ENCODE measurements at regions not wholly inside any gene's neighbourhood (a gene's known extent, or its start where the extent isn't known, plus 50 kb on each side); places are given as distances from the start of the nearest gene placed in this dataset.
"Not testable (repeated sequence)": the region's sequence is repeated elsewhere in the genome, so short reads cannot be mapped to it uniquely, and the experiment has no call there.

DNA sequence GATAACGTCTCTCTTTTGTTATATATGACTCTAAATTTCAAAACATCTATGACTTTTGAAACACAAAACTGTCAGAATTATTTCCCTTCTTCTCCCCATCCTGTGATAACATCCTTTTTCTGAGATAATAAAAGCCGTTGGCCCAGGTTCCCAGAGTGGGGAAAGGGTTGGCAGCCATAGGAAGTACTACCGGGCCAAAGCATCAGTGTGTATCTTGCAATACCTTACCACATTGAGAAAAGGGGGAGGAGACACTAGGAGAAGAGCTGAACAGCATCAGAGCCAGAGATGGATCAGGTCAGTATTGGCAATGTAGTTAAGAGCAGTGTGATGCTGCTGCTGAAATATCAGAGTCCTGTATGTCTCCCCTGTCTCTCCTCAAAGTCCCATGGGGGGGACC is 210.0 kb upstream of the PROK2 start:
- Histone ChIP-seq H3K36me3 (ENCODE audit: insufficient read depth, low read depth, low read length) (no peaks in the 10 kb centered on the region), H3K4me1 (ENCODE audit: insufficient read depth, low read length) (no peaks in the 10 kb centered on the region), H3K4me3 (ENCODE audit: low read length) (no peak overlapping the region), H3K27ac (ENCODE audit: low read length) (no peak overlapping the region), H3K9me3 (ENCODE audit: insufficient read depth, low read depth, low read length) (no peaks in the 10 kb centered on the region), H3K27me3 (ENCODE audit: insufficient read depth, low read length) (no peaks in the 10 kb centered on the region), H3K9ac (ENCODE audit: low read depth, low read length) (no peak overlapping the region)

DNA sequence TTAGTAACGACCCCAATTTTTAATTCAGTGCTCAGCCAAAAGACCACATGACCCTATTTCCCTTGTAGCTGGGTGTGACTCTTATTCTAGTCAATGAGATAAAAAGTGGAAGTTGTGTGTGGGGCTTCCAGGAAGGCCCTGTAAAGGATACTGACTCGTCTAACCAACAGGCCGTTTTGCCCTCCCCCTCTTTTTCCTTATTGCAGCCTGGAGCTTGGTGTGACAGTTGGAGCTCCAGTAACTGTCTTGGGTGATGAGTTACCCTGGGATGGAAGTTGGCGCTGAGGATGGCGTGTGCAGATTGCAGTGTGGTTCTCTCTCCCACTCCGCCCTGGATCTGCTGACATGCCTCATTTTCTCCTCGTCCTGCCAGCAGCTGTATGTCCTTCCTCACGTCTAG is 209.3 kb upstream of the PROK2 start:
- Histone ChIP-seq H3K27me3 (ENCODE audit: insufficient read depth, low read length) (no peaks in the 10 kb centered on the region), H3K4me3 (ENCODE audit: low read length) (no peak overlapping the region), H3K4me1 (ENCODE audit: insufficient read depth, low read length) (no peaks in the 10 kb centered on the region), H3K36me3 (ENCODE audit: insufficient read depth, low read depth, low read length) (no peaks in the 10 kb centered on the region), H3K27ac (ENCODE audit: low read length) (no peak overlapping the region), H3K9me3 (ENCODE audit: insufficient read depth, low read depth, low read length) (no peaks in the 10 kb centered on the region), H3K9ac (ENCODE audit: low read depth, low read length) (no peak overlapping the region)

DNA sequence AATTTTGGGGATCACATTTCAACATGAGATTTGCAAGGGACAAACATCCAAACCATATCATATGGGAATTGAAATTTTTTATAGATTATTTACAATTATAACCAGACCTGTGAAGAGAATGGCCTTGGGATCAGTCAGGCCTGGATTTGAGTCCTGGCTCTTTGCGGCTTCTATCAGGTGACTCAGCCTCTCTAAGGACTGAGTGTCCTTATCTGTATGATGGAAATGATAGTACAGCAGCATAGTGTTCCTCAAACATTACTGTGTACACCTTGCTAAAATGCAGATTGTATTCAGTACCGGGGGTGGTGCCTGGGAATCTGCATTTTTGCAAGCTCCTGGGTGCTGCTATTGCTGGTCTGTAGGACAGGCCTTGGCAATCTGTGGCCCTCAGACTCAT is 206.7 kb upstream of the PROK2 start:
- Histone ChIP-seq H3K27ac (ENCODE audit: low read length) (no peak overlapping the region), H3K36me3 (ENCODE audit: insufficient read depth, low read depth, low read length) (no peaks in the 10 kb centered on the region), H3K4me1 (ENCODE audit: insufficient read depth, low read length) (no peaks in the 10 kb centered on the region), H3K4me3 (ENCODE audit: low read length) (no peak overlapping the region), H3K27me3 (ENCODE audit: insufficient read depth, low read length) (no peaks in the 10 kb centered on the region), H3K9me3 (ENCODE audit: insufficient read depth, low read depth, low read length) (no peaks in the 10 kb centered on the region), H3K9ac (ENCODE audit: low read depth, low read length) (no peak overlapping the region)

DNA sequence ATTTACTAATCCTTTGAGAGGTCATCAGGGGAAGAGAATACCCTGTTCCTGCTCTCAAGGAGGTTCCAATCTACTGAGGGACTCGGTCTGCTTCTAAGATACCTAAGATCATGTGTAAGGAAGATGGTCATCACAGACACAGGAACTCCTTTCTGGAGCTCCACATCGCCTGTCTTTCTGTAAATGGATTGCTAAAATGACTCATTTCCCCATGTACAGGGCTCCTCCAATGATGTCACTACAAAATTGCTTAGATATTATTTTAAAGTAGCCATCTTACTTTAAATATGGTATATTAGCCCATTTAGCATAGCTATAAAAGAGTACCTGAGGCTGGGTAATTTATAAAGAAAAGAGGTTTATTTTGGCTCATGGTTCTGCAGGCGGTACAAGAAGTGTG is 206.1 kb upstream of the PROK2 start:
- Histone ChIP-seq H3K36me3 (ENCODE audit: insufficient read depth, low read depth, low read length) (no peaks in the 10 kb centered on the region), H3K9ac (ENCODE audit: low read depth, low read length) (no peak overlapping the region), H3K27ac (ENCODE audit: low read length) (no peak overlapping the region), H3K27me3 (ENCODE audit: insufficient read depth, low read length) (no peaks in the 10 kb centered on the region), H3K4me1 (ENCODE audit: insufficient read depth, low read length) (no peaks in the 10 kb centered on the region), H3K4me3 (ENCODE audit: low read length) (no peak overlapping the region), H3K9me3 (ENCODE audit: insufficient read depth, low read depth, low read length) (no peaks in the 10 kb centered on the region)

DNA sequence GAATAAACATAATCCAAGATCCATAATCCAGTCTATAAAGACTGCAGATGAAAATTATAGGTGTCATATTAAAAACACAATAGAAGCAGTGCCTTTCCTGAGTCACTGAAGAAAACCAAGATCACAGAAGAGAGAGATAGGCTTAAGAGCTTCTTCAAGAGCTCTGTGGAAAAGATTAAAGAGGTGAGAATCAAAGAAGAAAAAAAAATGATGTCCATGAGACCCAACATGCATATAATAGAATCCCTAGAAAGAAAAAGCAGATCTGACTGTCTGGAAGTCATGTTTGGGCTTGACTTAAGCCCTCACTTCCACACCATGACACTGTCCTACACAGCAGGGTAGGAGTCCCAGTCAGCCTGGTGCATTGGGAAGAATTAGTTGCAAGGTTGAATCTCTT is 205.6 kb upstream of the PROK2 start:
- Histone ChIP-seq H3K9ac (ENCODE audit: low read depth, low read length) (no peak overlapping the region), H3K27ac (ENCODE audit: low read length) (no peak overlapping the region), H3K9me3 (ENCODE audit: insufficient read depth, low read depth, low read length) (no peaks in the 10 kb centered on the region), H3K4me1 (ENCODE audit: insufficient read depth, low read length) (no peaks in the 10 kb centered on the region), H3K27me3 (ENCODE audit: insufficient read depth, low read length) (no peaks in the 10 kb centered on the region), H3K4me3 (ENCODE audit: low read length) (no peak overlapping the region), H3K36me3 (ENCODE audit: insufficient read depth, low read depth, low read length) (no peaks in the 10 kb centered on the region)

DNA sequence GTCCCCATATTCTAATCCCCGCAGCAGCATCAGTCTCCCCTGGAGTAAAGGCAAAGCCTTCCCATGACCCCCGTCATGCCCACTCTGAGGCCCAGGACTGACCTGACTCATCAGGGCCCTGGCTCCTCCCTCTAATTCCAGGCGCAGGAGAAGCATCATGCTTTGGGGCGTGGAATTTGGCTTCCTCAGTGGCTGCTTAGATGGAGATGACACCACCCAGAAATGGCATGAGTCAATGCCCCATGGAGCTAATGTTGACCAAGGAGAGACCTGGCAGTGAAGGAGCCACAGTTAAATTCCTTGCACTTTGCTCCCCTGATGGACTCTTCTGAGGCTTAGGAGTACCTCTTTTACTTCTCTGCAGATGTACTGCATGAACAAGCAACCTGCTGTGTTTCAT is 204.2 kb upstream of the PROK2 start:
- Histone ChIP-seq H3K36me3 (ENCODE audit: insufficient read depth, low read depth, low read length) (no peaks in the 10 kb centered on the region), H3K9ac (ENCODE audit: low read depth, low read length) (no peak overlapping the region)

DNA sequence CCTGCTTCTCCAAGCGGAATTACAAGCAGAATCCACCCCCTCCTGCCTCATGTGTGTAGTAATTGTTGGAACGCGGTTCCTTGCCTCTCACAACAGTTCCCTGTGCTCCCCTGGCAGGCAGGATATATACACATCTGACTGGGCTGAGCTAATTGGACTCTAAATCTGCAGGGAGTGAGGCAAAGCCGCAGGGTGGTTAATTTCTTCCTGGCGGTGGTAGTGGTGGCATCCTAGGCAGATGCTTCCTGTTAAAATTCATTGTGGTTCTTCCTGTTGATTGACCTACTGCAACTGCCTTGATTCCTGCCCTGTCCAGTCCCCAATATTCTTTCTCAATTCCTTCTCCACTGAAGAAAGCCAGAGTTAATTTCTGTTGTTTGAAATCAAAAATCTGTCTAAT is 202.9 kb upstream of the PROK2 start:
- Histone ChIP-seq H3K9me3 (ENCODE audit: insufficient read depth, low read depth, low read length) (no peaks in the 10 kb centered on the region), H3K27me3 (ENCODE audit: insufficient read depth, low read length) (no peaks in the 10 kb centered on the region), H3K4me3 (ENCODE audit: low read length) (no peak overlapping the region), H3K4me1 (ENCODE audit: insufficient read depth, low read length) (no peaks in the 10 kb centered on the region), H3K9ac (ENCODE audit: low read depth, low read length) (no peak overlapping the region), H3K36me3 (ENCODE audit: insufficient read depth, low read depth, low read length) (no peaks in the 10 kb centered on the region), H3K27ac (ENCODE audit: low read length) (no peak overlapping the region)

More for the DNA sequence above, 204.2 kb upstream of the PROK2 start:
- Histone ChIP-seq H3K4me3 (ENCODE audit: low read length) (no peak overlapping the region), H3K27ac (ENCODE audit: low read length) (no peak overlapping the region), H3K4me1 (ENCODE audit: insufficient read depth, low read length) (no peaks in the 10 kb centered on the region), H3K9me3 (ENCODE audit: insufficient read depth, low read depth, low read length) (no peaks in the 10 kb centered on the region), H3K27me3 (ENCODE audit: insufficient read depth, low read length) (no peaks in the 10 kb centered on the region)

DNA sequence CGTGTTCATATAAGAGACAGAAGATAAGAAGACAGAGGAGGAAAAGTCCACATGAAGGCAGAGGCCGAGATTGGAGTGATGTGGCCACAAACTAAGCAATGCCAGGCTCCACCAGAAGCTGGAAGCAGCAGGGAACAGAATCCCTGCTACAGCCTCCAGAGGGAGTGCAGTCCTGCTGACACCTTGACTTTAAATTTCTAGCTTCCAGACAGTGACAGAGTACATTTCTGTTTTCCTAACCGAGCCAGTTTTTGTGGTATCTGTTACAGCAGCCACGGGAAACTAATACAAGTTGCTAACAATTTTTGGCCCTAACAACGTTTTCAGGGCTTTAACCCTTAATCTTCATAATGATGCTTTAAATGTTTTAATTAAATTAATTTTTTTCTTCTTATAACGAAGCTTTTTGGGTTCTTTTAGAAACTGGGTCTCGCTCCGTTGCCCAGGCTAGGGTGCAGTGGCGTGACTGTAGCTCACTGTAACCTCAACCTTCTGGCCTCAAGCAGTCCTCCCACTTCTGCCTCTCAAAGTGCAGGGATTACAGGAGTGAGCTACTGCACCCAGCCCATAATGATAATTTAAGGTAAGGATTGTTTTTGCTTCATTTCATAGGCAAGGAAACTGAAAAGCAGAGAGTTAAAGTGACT is 202.3 kb upstream of the PROK2 start:
- Histone ChIP-seq H3K4me3 (ENCODE audit: low read length) (no peak overlapping the region), H3K27ac (ENCODE audit: low read length) (no peak overlapping the region), H3K27me3 (ENCODE audit: insufficient read depth, low read length) (no peaks in the 10 kb centered on the region), H3K9ac (ENCODE audit: low read depth, low read length) (no peak overlapping the region), H3K4me1 (ENCODE audit: insufficient read depth, low read length) (no peaks in the 10 kb centered on the region), H3K36me3 (ENCODE audit: insufficient read depth, low read depth, low read length) (no peaks in the 10 kb centered on the region), H3K9me3 (ENCODE audit: insufficient read depth, low read depth, low read length) (no peaks in the 10 kb centered on the region)

DNA sequence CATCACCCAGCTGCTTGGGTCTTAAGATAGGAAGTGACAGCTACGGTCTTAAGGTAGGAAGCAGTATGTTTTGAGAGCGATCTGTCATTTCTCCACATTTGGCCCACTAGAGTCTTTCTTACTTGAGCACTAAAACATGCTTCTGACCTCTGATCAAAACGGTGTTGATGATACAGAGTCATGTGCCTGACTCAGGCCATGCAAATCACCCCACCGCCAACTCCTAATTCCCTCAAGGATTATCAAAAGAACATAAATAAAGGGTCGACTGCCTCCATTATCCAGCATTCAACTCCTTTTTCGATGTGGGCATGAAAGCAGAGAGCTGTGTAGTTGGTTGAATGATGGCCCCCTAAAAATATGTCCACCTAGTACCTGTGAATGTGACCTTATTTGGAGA is 201.7 kb upstream of the PROK2 start:
- no peaks in the 10 kb centered on the region for H3K9me3 ChIP-seq (ENCODE audit: insufficient read depth, low read depth, low read length)
- H3K4me1 ChIP-seq (ENCODE audit: insufficient read depth, low read length) = no peaks in the 10 kb centered on the region
- no peaks in the 10 kb centered on the region for H3K27me3 ChIP-seq (ENCODE audit: insufficient read depth, low read length)
- no peaks in the 10 kb centered on the region for H3K36me3 ChIP-seq (ENCODE audit: insufficient read depth, low read depth, low read length)
- H3K27ac ChIP-seq (ENCODE audit: low read length) = no peak overlapping the region
- H3K4me3 ChIP-seq (ENCODE audit: low read length) = no peak overlapping the region
- no peak overlapping the region for H3K9ac ChIP-seq (ENCODE audit: low read depth, low read length)

DNA sequence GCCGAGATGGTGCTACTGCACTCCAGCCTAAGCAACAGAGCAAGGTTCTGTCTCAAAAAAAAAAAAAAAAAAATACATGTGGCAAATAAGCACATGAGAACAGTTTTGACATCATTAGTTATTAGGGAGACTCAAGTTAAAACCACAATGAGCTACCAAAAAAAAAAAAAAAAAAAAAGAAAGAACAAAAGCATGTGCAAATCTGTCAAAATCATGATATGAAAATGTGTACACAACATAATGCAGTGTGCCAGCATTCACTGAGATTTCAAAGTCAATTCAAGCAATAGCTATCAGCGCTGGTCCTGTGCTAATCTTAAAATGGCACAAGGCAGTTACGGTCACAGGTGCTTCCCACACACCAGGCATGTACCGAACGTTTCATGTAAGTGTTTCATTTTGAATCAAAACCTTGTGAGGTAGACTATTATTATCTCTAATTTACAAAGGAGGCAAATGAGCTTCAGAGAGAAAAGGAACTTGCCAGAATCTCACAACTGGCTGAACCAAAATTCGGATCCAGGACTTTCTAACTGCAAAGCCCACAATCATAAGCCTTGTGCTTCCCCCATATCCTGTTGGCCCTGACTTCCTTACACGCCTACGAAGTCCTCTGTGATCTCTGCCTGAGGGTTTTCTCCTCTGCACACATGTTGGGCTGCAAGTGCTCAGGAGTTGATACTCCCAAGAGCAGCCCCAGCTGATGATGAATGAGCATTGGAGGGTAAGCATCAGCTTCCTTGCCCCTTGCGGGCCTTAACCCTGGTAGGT is 200.1 kb upstream of the PROK2 start:
- H3K4me3 ChIP-seq (ENCODE audit: low read length) = no peak overlapping the region
- no peaks in the 10 kb centered on the region for H3K27me3 ChIP-seq (ENCODE audit: insufficient read depth, low read length)
- no peaks in the 10 kb centered on the region for H3K9me3 ChIP-seq (ENCODE audit: insufficient read depth, low read depth, low read length)
- H3K4me1 ChIP-seq (ENCODE audit: insufficient read depth, low read length) = no peaks in the 10 kb centered on the region
- no peak overlapping the region for H3K27ac ChIP-seq (ENCODE audit: low read length)
- H3K36me3 ChIP-seq (ENCODE audit: insufficient read depth, low read depth, low read length) = no peaks in the 10 kb centered on the region
- H3K9ac ChIP-seq (ENCODE audit: low read depth, low read length) = no peak overlapping the region

DNA sequence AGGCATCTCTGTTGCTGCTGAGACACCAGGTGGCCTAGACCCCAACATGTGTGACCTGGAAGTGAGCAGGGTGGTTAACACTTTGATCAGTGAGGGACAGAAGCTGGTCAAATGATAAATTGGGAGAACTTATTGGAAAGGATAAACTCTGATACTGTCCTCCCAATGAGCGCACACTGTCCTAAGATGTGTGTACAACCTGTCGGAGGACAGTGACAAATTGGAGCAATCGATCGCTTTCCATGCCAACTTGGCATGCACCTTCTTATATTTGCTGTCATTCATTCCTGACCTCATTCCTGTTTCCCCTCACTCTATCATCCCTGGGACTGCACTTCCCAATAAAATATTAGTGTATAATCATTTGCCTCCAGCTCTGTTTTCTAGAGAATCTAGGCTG is 198.7 kb upstream of the PROK2 start:
- no peaks in the 10 kb centered on the region for H3K36me3 ChIP-seq (ENCODE audit: insufficient read depth, low read depth, low read length)

DNA sequence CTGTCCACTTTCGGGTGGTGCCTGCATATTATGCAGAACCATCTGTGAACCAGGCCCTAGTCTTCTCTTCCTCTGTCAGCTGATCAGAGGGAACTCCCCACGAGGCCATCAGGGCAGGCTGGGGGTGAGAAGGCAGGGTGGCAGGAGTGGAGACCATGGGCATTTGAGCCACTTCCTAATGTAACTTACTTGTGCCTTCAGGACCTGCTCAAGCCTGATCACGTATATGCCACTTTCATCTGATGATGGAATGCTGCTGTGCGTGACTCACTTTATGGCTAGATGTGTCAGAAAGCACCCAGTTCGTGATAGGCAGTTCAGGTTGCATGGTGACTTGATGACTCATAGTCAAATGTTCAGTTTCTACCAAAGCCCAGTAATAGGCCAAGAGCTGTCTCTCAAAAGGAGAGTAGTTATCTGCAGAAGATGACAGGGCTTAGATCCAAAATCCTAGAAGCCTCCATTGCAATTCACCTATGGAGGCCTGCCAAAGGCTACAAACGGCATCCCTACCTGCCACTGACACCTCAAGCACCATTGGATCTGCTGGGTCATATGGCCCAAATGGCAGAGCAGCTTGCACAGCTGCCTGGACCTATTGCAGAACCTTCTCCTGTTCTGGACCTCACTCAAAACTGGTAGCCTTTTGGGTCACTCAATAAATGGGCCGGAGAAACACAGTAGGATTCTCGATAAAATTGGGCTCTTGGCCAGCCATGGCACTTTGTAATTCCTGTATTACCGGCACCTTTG is 197.7 kb upstream of the PROK2 start:
- not testable (repeated sequence) for H3K9ac ChIP-seq (ENCODE audit: low read depth, low read length); H3K4me1 ChIP-seq (ENCODE audit: insufficient read depth, low read length); H3K9me3 ChIP-seq (ENCODE audit: insufficient read depth, low read depth, low read length); H3K27me3 ChIP-seq (ENCODE audit: insufficient read depth, low read length); H3K36me3 ChIP-seq (ENCODE audit: insufficient read depth, low read depth, low read length); H3K4me3 ChIP-seq (ENCODE audit: low read length); H3K27ac ChIP-seq (ENCODE audit: low read length)

More for the DNA sequence above, 198.7 kb upstream of the PROK2 start:
- Histone ChIP-seq H3K27me3 (ENCODE audit: insufficient read depth, low read length) (no peaks in the 10 kb centered on the region), H3K9ac (ENCODE audit: low read depth, low read length) (no peak overlapping the region), H3K4me3 (ENCODE audit: low read length) (no peak overlapping the region), H3K9me3 (ENCODE audit: insufficient read depth, low read depth, low read length) (no peaks in the 10 kb centered on the region), H3K4me1 (ENCODE audit: insufficient read depth, low read length) (no peaks in the 10 kb centered on the region), H3K27ac (ENCODE audit: low read length) (no peak overlapping the region)
